ENCODE measurements at regions not wholly inside any gene's neighbourhood (a gene's known extent, or its start where the extent isn't known, plus 50 kb on each side); places are given as distances from the start of the nearest gene placed in this dataset.

DNA sequence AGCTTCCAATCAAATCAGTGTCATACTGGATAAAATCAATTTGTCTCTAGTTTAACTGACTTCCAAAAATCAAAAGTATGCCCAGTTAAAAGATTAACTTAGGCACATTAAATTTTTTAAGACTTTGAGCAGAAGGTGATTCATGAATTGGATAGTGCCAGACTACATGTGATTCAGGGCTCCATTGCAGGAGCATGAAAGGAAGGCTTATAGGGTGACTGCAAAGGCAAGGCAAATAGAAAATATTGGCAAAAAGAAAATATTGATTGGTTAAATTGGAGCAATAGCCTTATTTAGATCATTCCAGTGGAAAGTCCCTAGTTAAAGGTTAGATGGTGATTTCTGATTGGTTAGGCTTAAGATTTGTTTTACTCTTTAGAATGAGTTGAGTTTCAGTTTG lies 223.9 kb upstream of the ERCC4 start:
- TF ChIP-seq, protein P1, sequence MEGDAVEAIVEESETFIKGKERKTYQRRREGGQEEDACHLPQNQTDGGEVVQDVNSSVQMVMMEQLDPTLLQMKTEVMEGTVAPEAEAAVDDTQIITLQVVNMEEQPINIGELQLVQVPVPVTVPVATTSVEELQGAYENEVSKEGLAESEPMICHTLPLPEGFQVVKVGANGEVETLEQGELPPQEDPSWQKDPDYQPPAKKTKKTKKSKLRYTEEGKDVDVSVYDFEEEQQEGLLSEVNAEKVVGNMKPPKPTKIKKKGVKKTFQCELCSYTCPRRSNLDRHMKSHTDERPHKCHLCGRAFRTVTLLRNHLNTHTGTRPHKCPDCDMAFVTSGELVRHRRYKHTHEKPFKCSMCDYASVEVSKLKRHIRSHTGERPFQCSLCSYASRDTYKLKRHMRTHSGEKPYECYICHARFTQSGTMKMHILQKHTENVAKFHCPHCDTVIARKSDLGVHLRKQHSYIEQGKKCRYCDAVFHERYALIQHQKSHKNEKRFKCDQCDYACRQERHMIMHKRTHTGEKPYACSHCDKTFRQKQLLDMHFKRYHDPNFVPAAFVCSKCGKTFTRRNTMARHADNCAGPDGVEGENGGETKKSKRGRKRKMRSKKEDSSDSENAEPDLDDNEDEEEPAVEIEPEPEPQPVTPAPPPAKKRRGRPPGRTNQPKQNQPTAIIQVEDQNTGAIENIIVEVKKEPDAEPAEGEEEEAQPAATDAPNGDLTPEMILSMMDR (IDR thresholded peaks at IDR 0.05) = no peak
- TF ChIP-seq POLR2A (IDR thresholded peaks at IDR 0.05) = no peak
